ENCODE measurements at regions not wholly inside any gene's neighbourhood (a gene's known extent, or its start where the extent isn't known, plus 50 kb on each side); places are given as distances from the start of the nearest gene placed in this dataset.

- no peak for TF ChIP-seq JUND (IDR thresholded peaks at IDR 0.05; ENCODE audit: low read depth)
- in situ Hi-C loops (cut with HindIII; ENCODE audit: low pct_unique_long_range_greater_than_20kb, low sequenced_read_pairs) = no loop called here
- no peak for DNase-seq (ENCODE audit: low read depth in 1 of 2, low spot score in 1 of 2)
These were observed 594.0 kb upstream of the CCDC54 start for GRCh38 chr3:106783231-106783630.

- TF ChIP-seq JUND (IDR thresholded peaks at IDR 0.05; ENCODE audit: low read depth) = no peak
- in situ Hi-C loops (cut with HindIII; ENCODE audit: low pct_unique_long_range_greater_than_20kb, low sequenced_read_pairs) = no loop called here
- DNase-seq (ENCODE audit: low read depth in 1 of 2, low spot score in 1 of 2) = no peak
These were observed 588.0 kb upstream of the CCDC54 start for GRCh38 chr3:106789276-106789675.

GRCh38 chr3:106792716-106793115 is 584.5 kb upstream of the CCDC54 start:
- in situ Hi-C loops (cut with HindIII; ENCODE audit: low pct_unique_long_range_greater_than_20kb, low sequenced_read_pairs) = no loop called here
- TF ChIP-seq JUND (IDR thresholded peaks at IDR 0.05; ENCODE audit: low read depth) = no peak
- DNase-seq (ENCODE audit: low read depth in 1 of 2, low spot score in 1 of 2) = no peak

GRCh38 chr3:106794442-106794841 is 582.8 kb upstream of the CCDC54 start:
- no peak for DNase-seq (ENCODE audit: low read depth in 1 of 2, low spot score in 1 of 2)
- no peak for TF ChIP-seq JUND (IDR thresholded peaks at IDR 0.05; ENCODE audit: low read depth)
- in situ Hi-C loops (cut with HindIII; ENCODE audit: low pct_unique_long_range_greater_than_20kb, low sequenced_read_pairs) = no loop called here

- no peak for DNase-seq (ENCODE audit: low read depth in 1 of 2, low spot score in 1 of 2)
- TF ChIP-seq JUND (IDR thresholded peaks at IDR 0.05; ENCODE audit: low read depth) = no peak
- in situ Hi-C loops (cut with HindIII; ENCODE audit: low pct_unique_long_range_greater_than_20kb, low sequenced_read_pairs) = no loop called here
These were observed 581.7 kb upstream of the CCDC54 start for GRCh38 chr3:106795553-106795952.

- DNase-seq (ENCODE audit: low read depth in 1 of 2, low spot score in 1 of 2) = no peak
- in situ Hi-C loops (cut with HindIII; ENCODE audit: low pct_unique_long_range_greater_than_20kb, low sequenced_read_pairs) = no loop called here
- TF ChIP-seq JUND (IDR thresholded peaks at IDR 0.05; ENCODE audit: low read depth) = no peak
These were observed 579.8 kb upstream of the CCDC54 start for GRCh38 chr3:106797461-106797860.

GRCh38 chr3:106805625-106806024 is 571.6 kb upstream of the CCDC54 start:
- DNase-seq (ENCODE audit: low read depth in 1 of 2, low spot score in 1 of 2) = no peak
- TF ChIP-seq JUND (IDR thresholded peaks at IDR 0.05; ENCODE audit: low read depth) = no peak
- in situ Hi-C loops (cut with HindIII; ENCODE audit: low pct_unique_long_range_greater_than_20kb, low sequenced_read_pairs) = no loop called here

- in situ Hi-C loops (cut with HindIII; ENCODE audit: low pct_unique_long_range_greater_than_20kb, low sequenced_read_pairs) = no loop called here
- TF ChIP-seq JUND (IDR thresholded peaks at IDR 0.05; ENCODE audit: low read depth) = no peak
- no peak for DNase-seq (ENCODE audit: low read depth in 1 of 2, low spot score in 1 of 2)
These were observed 570.3 kb upstream of the CCDC54 start for GRCh38 chr3:106806964-106807363.

GRCh38 chr3:106809041-106809440 is 568.2 kb upstream of the CCDC54 start:
- no peak for TF ChIP-seq JUND (IDR thresholded peaks at IDR 0.05; ENCODE audit: low read depth)
- in situ Hi-C loops (cut with HindIII; ENCODE audit: low pct_unique_long_range_greater_than_20kb, low sequenced_read_pairs) = no loop called here
- DNase-seq (ENCODE audit: low read depth in 1 of 2, low spot score in 1 of 2) = no peak

- in situ Hi-C loops (cut with HindIII; ENCODE audit: low pct_unique_long_range_greater_than_20kb, low sequenced_read_pairs) = no loop called here
- no peak for TF ChIP-seq JUND (IDR thresholded peaks at IDR 0.05; ENCODE audit: low read depth)
- no peak for DNase-seq (ENCODE audit: low read depth in 1 of 2, low spot score in 1 of 2)
These were observed 567.5 kb upstream of the CCDC54 start for GRCh38 chr3:106809623-106810299.

- in situ Hi-C loops (cut with HindIII; ENCODE audit: low pct_unique_long_range_greater_than_20kb, low sequenced_read_pairs) = no loop called here
- TF ChIP-seq JUND (IDR thresholded peaks at IDR 0.05; ENCODE audit: low read depth) = no peak
- no peak for DNase-seq (ENCODE audit: low read depth in 1 of 2, low spot score in 1 of 2)
These were observed 566.9 kb upstream of the CCDC54 start for GRCh38 chr3:106810300-106810875.

GRCh38 chr3:106811376-106811775 is 565.9 kb upstream of the CCDC54 start:
- no peak for TF ChIP-seq JUND (IDR thresholded peaks at IDR 0.05; ENCODE audit: low read depth)
- DNase-seq (ENCODE audit: low read depth in 1 of 2, low spot score in 1 of 2) = no peak
- in situ Hi-C loops (cut with HindIII; ENCODE audit: low pct_unique_long_range_greater_than_20kb, low sequenced_read_pairs) = no loop called here

- in situ Hi-C loops (cut with HindIII; ENCODE audit: low pct_unique_long_range_greater_than_20kb, low sequenced_read_pairs) = no loop called here
- DNase-seq (ENCODE audit: low read depth in 1 of 2, low spot score in 1 of 2) = no peak
- no peak for TF ChIP-seq JUND (IDR thresholded peaks at IDR 0.05; ENCODE audit: low read depth)
These were observed 563.5 kb upstream of the CCDC54 start for GRCh38 chr3:106813742-106814141.

- TF ChIP-seq JUND (IDR thresholded peaks at IDR 0.05; ENCODE audit: low read depth) = no peak
- in situ Hi-C loops (cut with HindIII; ENCODE audit: low pct_unique_long_range_greater_than_20kb, low sequenced_read_pairs) = no loop called here
- peak in 1 of 2 experiments; percentile 10 for DNase-seq (ENCODE audit: low read depth in 1 of 2, low spot score in 1 of 2)
These were observed 563.0 kb upstream of the CCDC54 start for GRCh38 chr3:106814231-106814630.
